ENCODE measurements at regions not wholly inside any gene's neighbourhood (a gene's known extent, or its start where the extent isn't known, plus 50 kb on each side); places are given as distances from the start of the nearest gene placed in this dataset.

GRCh38 chr2:14563324-14563723 is 69.2 kb upstream of the LRATD1 start:
- no CpG with 5 or more reads among the region's 1 CpG for WGBS (ENCODE audit: extremely low coverage, insufficient read length, low lambda C conversion rate)
- no peak overlapping the region for H2BK20ac ChIP-seq (ENCODE audit: low read depth, low read length, poor library complexity, severe bottlenecking)
- H2BK120ac ChIP-seq (ENCODE audit: low read depth, low read length, poor library complexity, severe bottlenecking), result no peak overlapping the region
- H3K4me1 Mint-ChIP-seq, result no peaks in the 10 kb centered on the region
- no peak overlapping the region for H3K4me3 Mint-ChIP-seq
- H3K27ac Mint-ChIP-seq, result no peak overlapping the region
- no peaks in the 10 kb centered on the region for H4K20me1 ChIP-seq (ENCODE audit: control insufficient read depth, insufficient read depth, insufficient read length)
- H4K8ac ChIP-seq (replicated peaks; ENCODE audit: insufficient read length, low read depth, low read length), result no peak overlapping the region
- H3K14ac ChIP-seq (ENCODE audit: insufficient read depth, low read length), result no peak overlapping the region
- H2BK15ac ChIP-seq (ENCODE audit: low read depth, low read length), result no peak overlapping the region
- TF ChIP-seq, protein P1, sequence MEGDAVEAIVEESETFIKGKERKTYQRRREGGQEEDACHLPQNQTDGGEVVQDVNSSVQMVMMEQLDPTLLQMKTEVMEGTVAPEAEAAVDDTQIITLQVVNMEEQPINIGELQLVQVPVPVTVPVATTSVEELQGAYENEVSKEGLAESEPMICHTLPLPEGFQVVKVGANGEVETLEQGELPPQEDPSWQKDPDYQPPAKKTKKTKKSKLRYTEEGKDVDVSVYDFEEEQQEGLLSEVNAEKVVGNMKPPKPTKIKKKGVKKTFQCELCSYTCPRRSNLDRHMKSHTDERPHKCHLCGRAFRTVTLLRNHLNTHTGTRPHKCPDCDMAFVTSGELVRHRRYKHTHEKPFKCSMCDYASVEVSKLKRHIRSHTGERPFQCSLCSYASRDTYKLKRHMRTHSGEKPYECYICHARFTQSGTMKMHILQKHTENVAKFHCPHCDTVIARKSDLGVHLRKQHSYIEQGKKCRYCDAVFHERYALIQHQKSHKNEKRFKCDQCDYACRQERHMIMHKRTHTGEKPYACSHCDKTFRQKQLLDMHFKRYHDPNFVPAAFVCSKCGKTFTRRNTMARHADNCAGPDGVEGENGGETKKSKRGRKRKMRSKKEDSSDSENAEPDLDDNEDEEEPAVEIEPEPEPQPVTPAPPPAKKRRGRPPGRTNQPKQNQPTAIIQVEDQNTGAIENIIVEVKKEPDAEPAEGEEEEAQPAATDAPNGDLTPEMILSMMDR (conservative IDR thresholded peaks at IDR 0.05), result no peak
- no peak overlapping the region for H3K4me2 ChIP-seq (ENCODE audit: insufficient read depth, insufficient read length, low read length)
- H3K4ac ChIP-seq (ENCODE audit: low read depth, low read length), result no peak overlapping the region
- no peak overlapping the region for H2AK5ac ChIP-seq (ENCODE audit: insufficient read length, low read length)
- H4K5ac ChIP-seq (ENCODE audit: insufficient read length, low read depth, low read length), result no peak overlapping the region
- peaks cover 2% of the 10 kb centered on the region; the same call in 1 of the 2 replicates for H3K27me3 Mint-ChIP-seq (ENCODE audit: low read depth)
- no peak for DNase-seq
- H3K18ac ChIP-seq (ENCODE audit: insufficient read length, low read depth, low read length), result no peak overlapping the region
- H2BK12ac ChIP-seq (ENCODE audit: insufficient read length, low read depth, low read length), result no peak overlapping the region
- no peaks in the 10 kb centered on the region for H3K36me3 Mint-ChIP-seq (ENCODE audit: insufficient read depth in 1 of 3, low read depth in 3 of 3)
- H3K79me2 ChIP-seq (ENCODE audit: insufficient read depth, low read length), result no peaks in the 10 kb centered on the region
- no peaks in the 10 kb centered on the region for H3K27me3 ChIP-seq (ENCODE audit: insufficient read depth, low read length)
- H3K9ac ChIP-seq (ENCODE audit: extremely low read depth, insufficient read length, low read length), result no peak overlapping the region
- no peaks in the 10 kb centered on the region for H3K9me3 ChIP-seq (ENCODE audit: control insufficient read depth, low read depth, low read length)
- no peaks in the 10 kb centered on the region for H3K79me1 ChIP-seq (ENCODE audit: insufficient read depth, low read depth, low read length, poor library complexity, severe bottlenecking)
- no peak overlapping the region for H3T11ph ChIP-seq (ENCODE audit: low read length)
- no peak overlapping the region for H3K56ac ChIP-seq (ENCODE audit: insufficient read length, low read depth, low read length)
- H3K27ac ChIP-seq (ENCODE audit: insufficient read length, low read depth, low read length), result no peak overlapping the region
- H3K4me1 ChIP-seq (ENCODE audit: insufficient read depth, low read length), result no peaks in the 10 kb centered on the region
- H3K23me2 ChIP-seq (ENCODE audit: insufficient read length, low read depth, low read length, poor library complexity, severe bottlenecking), result no peaks in the 10 kb centered on the region
- H2BK5ac ChIP-seq (ENCODE audit: insufficient read length, low read length), result no peak overlapping the region
- no peaks in the 10 kb centered on the region for H3K9me3 Mint-ChIP-seq
- H4K91ac ChIP-seq (ENCODE audit: insufficient read length, low read depth, low read length), result no peak overlapping the region
- no peak overlapping the region for H2AFZ ChIP-seq (ENCODE audit: low read length)
- no peak overlapping the region for H3K23ac ChIP-seq (ENCODE audit: insufficient read length, low read depth, low read length)
